SU-DHL-6 (cell line): ENCODE measurements at regions not wholly inside any gene's neighbourhood (a gene's known extent, or its start where the extent isn't known, plus 50 kb on each side); places are given as distances from the start of the nearest gene placed in this dataset.

Experiments used
- EZH2phosphoT487 ChIP-seq: fragments of 200-600 bp; sonication (generic), shearing (Covaris generic); conservative IDR thresholded peaks from 2 replicates; pipeline ENCODE4 v1.6.1; 2018; ENCODE audit warnings: mild to moderate bottlenecking, antibody characterized with exemption, low read length, moderate library complexity, mixed read lengths
- TF ChIP-seq, protein P1 (sequence below): fragments of 200-600 bp; sonication (generic); IDR thresholded peaks from one replicate; pipeline ENCODE4 v1.5.1; 2017; ENCODE audit warnings: antibody characterized with exemption, mild to moderate bottlenecking, low read length, moderate library complexity; ENCODE audit not compliant: insufficient read depth, poor library complexity, severe bottlenecking

- TF ChIP-seq, protein P1, sequence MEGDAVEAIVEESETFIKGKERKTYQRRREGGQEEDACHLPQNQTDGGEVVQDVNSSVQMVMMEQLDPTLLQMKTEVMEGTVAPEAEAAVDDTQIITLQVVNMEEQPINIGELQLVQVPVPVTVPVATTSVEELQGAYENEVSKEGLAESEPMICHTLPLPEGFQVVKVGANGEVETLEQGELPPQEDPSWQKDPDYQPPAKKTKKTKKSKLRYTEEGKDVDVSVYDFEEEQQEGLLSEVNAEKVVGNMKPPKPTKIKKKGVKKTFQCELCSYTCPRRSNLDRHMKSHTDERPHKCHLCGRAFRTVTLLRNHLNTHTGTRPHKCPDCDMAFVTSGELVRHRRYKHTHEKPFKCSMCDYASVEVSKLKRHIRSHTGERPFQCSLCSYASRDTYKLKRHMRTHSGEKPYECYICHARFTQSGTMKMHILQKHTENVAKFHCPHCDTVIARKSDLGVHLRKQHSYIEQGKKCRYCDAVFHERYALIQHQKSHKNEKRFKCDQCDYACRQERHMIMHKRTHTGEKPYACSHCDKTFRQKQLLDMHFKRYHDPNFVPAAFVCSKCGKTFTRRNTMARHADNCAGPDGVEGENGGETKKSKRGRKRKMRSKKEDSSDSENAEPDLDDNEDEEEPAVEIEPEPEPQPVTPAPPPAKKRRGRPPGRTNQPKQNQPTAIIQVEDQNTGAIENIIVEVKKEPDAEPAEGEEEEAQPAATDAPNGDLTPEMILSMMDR, result no peak
- no peak for TF ChIP-seq EZH2phosphoT487
Observed at GRCh38 chr3:177425042-177425441, 227.8 kb upstream of the TBL1XR1 start.
